ENCODE measurements at regions not wholly inside any gene's neighbourhood (a gene's known extent, or its start where the extent isn't known, plus 50 kb on each side); places are given as distances from the start of the nearest gene placed in this dataset.

- Histone ChIP-seq H3K36me3 (ENCODE audit: low read length) (no peaks in the 10 kb centered on the region), H3F3A (ENCODE audit: insufficient read depth) (no peaks in the 10 kb centered on the region), H3K4me3 (ENCODE audit: insufficient read depth, low read length, poor library complexity, severe bottlenecking) (no peak overlapping the region), H3K27me3 (ENCODE audit: low read length) (no peaks in the 10 kb centered on the region), H3K79me2 (ENCODE audit: insufficient read depth, low read length) (no peaks in the 10 kb centered on the region), H3K27ac (ENCODE audit: low read depth, low read length) (no peak overlapping the region), H3K9me3 (ENCODE audit: insufficient read depth, low read length) (no peaks in the 10 kb centered on the region), H3K9ac (ENCODE audit: low read length) (no peak overlapping the region), H3K4me2 (ENCODE audit: low read depth, low read length, poor library complexity, severe bottlenecking) (no peak overlapping the region), H3K9me2 (replicated peaks; ENCODE audit: insufficient read depth, low read length) (no peaks in the 10 kb centered on the region), H2AFZ (ENCODE audit: low read depth, low read length, severe bottlenecking) (no peak overlapping the region), H4K20me1 (ENCODE audit: low read depth, low read length) (no peaks in the 10 kb centered on the region)
- no peak for TF ChIP-seq CTCF (IDR thresholded peaks at IDR 0.05; ENCODE audit: insufficient read depth, low read length, poor library complexity, severe bottlenecking)
- TF ChIP-seq EZH2phosphoT487 (conservative IDR thresholded peaks at IDR 0.05; ENCODE audit: low read length), result no peak
These were observed 387.7 kb downstream of the QKI start for GRCh38 chr6:163802267-163802666.

- no peak overlapping the region for H2AFZ ChIP-seq (ENCODE audit: low read depth, low read length, severe bottlenecking)
- no peaks in the 10 kb centered on the region for H3K79me2 ChIP-seq (ENCODE audit: insufficient read depth, low read length)
- H3K27me3 ChIP-seq (ENCODE audit: low read length), result no peaks in the 10 kb centered on the region
- H3K9me2 ChIP-seq (replicated peaks; ENCODE audit: insufficient read depth, low read length), result no peaks in the 10 kb centered on the region
- H3K36me3 ChIP-seq (ENCODE audit: low read length), result no peaks in the 10 kb centered on the region
- no peak overlapping the region for H3K4me3 ChIP-seq (ENCODE audit: insufficient read depth, low read length, poor library complexity, severe bottlenecking)
- no peaks in the 10 kb centered on the region for H3K9me3 ChIP-seq (ENCODE audit: insufficient read depth, low read length)
- H3K9ac ChIP-seq (ENCODE audit: low read length), result no peak overlapping the region
- TF ChIP-seq CTCF (IDR thresholded peaks at IDR 0.05; ENCODE audit: insufficient read depth, low read length, poor library complexity, severe bottlenecking) (no peak), EZH2phosphoT487 (conservative IDR thresholded peaks at IDR 0.05; ENCODE audit: low read length) (no peak)
- H3K4me2 ChIP-seq (ENCODE audit: low read depth, low read length, poor library complexity, severe bottlenecking), result no peak overlapping the region
- no peak overlapping the region for H3K27ac ChIP-seq (ENCODE audit: low read depth, low read length)
- no peaks in the 10 kb centered on the region for H3F3A ChIP-seq (ENCODE audit: insufficient read depth)
- no peaks in the 10 kb centered on the region for H4K20me1 ChIP-seq (ENCODE audit: low read depth, low read length)
These were observed 382.9 kb downstream of the QKI start for GRCh38 chr6:163797296-163797845.

DNA sequence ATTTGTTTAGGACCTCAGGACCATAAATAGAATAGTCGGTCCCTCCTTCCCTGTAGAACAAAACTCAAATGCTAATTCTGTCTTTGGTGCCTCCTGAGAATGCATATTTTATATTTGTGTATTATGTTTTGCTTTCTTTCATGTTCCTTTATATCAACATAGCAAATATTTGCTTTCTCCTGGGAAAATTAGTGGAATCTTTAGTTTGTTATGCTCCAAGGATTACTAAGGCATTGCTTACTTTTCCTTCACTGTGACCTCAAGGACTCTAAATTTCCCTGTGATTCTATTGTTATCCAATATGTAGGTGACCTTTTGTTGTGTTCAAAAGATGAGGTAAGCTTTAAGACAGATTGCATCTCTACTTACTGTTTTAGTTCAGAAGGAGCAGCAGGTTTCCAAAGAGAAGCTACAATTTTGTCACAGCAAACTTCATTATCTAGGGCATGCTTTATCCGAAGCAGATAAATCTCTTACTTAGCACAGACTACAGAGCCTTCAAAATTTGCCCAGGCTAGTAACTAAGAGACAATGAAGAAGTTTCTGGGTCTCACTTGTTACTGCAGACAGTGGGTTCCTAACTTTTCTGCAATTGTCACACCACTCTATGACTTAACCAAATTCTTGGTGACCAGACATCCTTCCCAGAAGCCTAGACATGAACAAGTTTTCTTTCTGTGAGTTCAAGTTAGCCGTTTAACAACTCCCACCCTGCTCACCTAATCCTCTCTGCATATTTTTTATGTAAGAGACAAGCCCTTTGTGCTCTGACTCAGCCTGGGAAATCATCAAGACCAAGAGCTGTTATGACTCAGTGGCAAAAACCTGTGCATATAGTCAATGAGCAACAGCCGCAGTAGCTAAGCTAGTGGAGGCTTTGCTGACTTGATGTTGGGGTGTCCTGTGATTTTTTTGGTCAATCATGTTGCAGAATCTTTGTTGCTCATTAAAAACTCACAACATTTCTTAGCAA is 378.8 kb downstream of the QKI start:
- Histone ChIP-seq H3K9me2 (replicated peaks; ENCODE audit: insufficient read depth, low read length) (no peaks in the 10 kb centered on the region), H3K27me3 (ENCODE audit: low read length) (no peaks in the 10 kb centered on the region), H2AFZ (ENCODE audit: low read depth, low read length, severe bottlenecking) (no peak overlapping the region), H3K4me3 (ENCODE audit: insufficient read depth, low read length, poor library complexity, severe bottlenecking) (no peak overlapping the region), H3K36me3 (ENCODE audit: low read length) (no peaks in the 10 kb centered on the region), H3F3A (ENCODE audit: insufficient read depth) (no peaks in the 10 kb centered on the region), H4K20me1 (ENCODE audit: low read depth, low read length) (no peaks in the 10 kb centered on the region), H3K9me3 (ENCODE audit: insufficient read depth, low read length) (no peaks in the 10 kb centered on the region), H3K27ac (ENCODE audit: low read depth, low read length) (no peak overlapping the region), H3K79me2 (ENCODE audit: insufficient read depth, low read length) (no peaks in the 10 kb centered on the region), H3K4me2 (ENCODE audit: low read depth, low read length, poor library complexity, severe bottlenecking) (no peak overlapping the region), H3K9ac (ENCODE audit: low read length) (no peak overlapping the region)
- TF ChIP-seq EZH2phosphoT487 (conservative IDR thresholded peaks at IDR 0.05; ENCODE audit: low read length), result no peak
- TF ChIP-seq CTCF (IDR thresholded peaks at IDR 0.05; ENCODE audit: insufficient read depth, low read length, poor library complexity, severe bottlenecking), result no peak
